DND-41 (cell line): ENCODE measurements at regions not wholly inside any gene's neighbourhood (a gene's known extent, or its start where the extent isn't known, plus 50 kb on each side); places are given as distances from the start of the nearest gene placed in this dataset.

ENCODE experiments used
- EZH2 ChIP-seq: IDR thresholded peaks from 3 replicates; pipeline ENCODE4 v1.6.1; 2012; ENCODE audit warnings: borderline replicate concordance, low read depth, mild to moderate bottlenecking, moderate library complexity, low read length, inconsistent platforms; ENCODE audit not compliant: severe bottlenecking
- TF ChIP-seq, protein P1 (sequence below): IDR thresholded peaks from 2 replicates; pipeline ENCODE4 v1.5.1; 2012; ENCODE audit warnings: borderline replicate concordance, low read length, moderate library complexity, mild to moderate bottlenecking; ENCODE audit not compliant: poor library complexity, severe bottlenecking; ENCODE audit errors: extremely low read depth

GRCh38 chr16:65752522-65752844, 614.0 kb upstream of the CDH5 start:
- TF ChIP-seq, protein P1, sequence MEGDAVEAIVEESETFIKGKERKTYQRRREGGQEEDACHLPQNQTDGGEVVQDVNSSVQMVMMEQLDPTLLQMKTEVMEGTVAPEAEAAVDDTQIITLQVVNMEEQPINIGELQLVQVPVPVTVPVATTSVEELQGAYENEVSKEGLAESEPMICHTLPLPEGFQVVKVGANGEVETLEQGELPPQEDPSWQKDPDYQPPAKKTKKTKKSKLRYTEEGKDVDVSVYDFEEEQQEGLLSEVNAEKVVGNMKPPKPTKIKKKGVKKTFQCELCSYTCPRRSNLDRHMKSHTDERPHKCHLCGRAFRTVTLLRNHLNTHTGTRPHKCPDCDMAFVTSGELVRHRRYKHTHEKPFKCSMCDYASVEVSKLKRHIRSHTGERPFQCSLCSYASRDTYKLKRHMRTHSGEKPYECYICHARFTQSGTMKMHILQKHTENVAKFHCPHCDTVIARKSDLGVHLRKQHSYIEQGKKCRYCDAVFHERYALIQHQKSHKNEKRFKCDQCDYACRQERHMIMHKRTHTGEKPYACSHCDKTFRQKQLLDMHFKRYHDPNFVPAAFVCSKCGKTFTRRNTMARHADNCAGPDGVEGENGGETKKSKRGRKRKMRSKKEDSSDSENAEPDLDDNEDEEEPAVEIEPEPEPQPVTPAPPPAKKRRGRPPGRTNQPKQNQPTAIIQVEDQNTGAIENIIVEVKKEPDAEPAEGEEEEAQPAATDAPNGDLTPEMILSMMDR = no peak
- no peak for TF ChIP-seq EZH2
